Breast epithelium (tissue), 4 donors: ENCODE measurements at regions not wholly inside any gene's neighbourhood (a gene's known extent, or its start where the extent isn't known, plus 50 kb on each side); places are given as distances from the start of the nearest gene placed in this dataset.

Source experiments
- DNase-seq, 2 donors: peaks; one replicate each; pipeline ENCODE4 v3.0.0-alpha.2; 2019; ENCODE audit warnings: low spot score in 2 of 2
- H3K27ac ChIP-seq, 2 donors: fragments of 200-600 bp; sonication (generic) in 1 of 2; one replicate each; pipeline ENCODE4 v1.5.1; 2016 to 2019; ENCODE audit warnings: mild to moderate bottlenecking in 1 of 2
- H3K27me3 ChIP-seq, 2 donors: fragments of 200-600 bp; sonication (generic) in 1 of 2; one replicate each; pipeline versions ENCODE4 v1.5.1 to v1.6.0; 2017 to 2019; ENCODE audit warnings: control low read depth in 1 of 2, mild to moderate bottlenecking in 1 of 2
- H3K36me3 ChIP-seq: fragments of 200-600 bp; one replicate; pipeline ENCODE4 v1.5.1; 2019
- H3K4me1 ChIP-seq, 2 donors: fragments of 200-600 bp; sonication (generic); one replicate each; pipeline ENCODE4 v1.5.1; 2016 to 2019; ENCODE audit warnings: control low read depth in 1 of 2
- H3K4me3 ChIP-seq, 3 donors: fragments of 200-600 bp; sonication (generic); 1 replicate in 2 of 3; 2 replicates in 1 of 3; pipeline ENCODE4 v1.5.1; 2016 to 2019; ENCODE audit warnings: mild to moderate bottlenecking in 3 of 3, moderate library complexity in 2 of 3
- H3K9me3 ChIP-seq, 2 donors: fragments of 200-600 bp; sonication (generic) in 1 of 2; one replicate each; pipeline ENCODE4 v1.5.1; 2016 to 2019; ENCODE audit warnings: control low read depth in 1 of 2
- CTCF ChIP-seq, 3 donors: fragments of 450-650 bp; IDR thresholded peaks; one replicate each; pipeline ENCODE4 v1.5.1; 2016 to 2017; ENCODE audit warnings: antibody characterized with exemption in 3 of 3, mild to moderate bottlenecking in 3 of 3, moderate library complexity in 3 of 3
- POLR2A ChIP-seq: fragments of 450-650 bp; IDR thresholded peaks from one replicate; pipeline ENCODE4 v1.6.1; 2016; ENCODE audit warnings: antibody characterized with exemption, mild to moderate bottlenecking, moderate library complexity
- POLR2AphosphoS5 ChIP-seq, 3 donors: sonication (generic); formaldehyde crosslinking; IDR thresholded peaks; one replicate each; pipeline ENCODE4 v1.6.1; 2017; ENCODE audit warnings: antibody characterized with exemption in 3 of 3
- intact Hi-C: fragments of 100-400 bp; cut with DNase I; formaldehyde crosslinking; loops from one replicate; pipeline ENCODE4 v1.15.1; 2023; ENCODE audit warnings: low total_unique reads

- Histone ChIP-seq H3K27ac (no peak overlapping the region), H3K4me3 (no peak overlapping the region), H3K27me3 (no peaks in the 10 kb centered on the region), H3K36me3 (no peaks in the 10 kb centered on the region), H3K9me3 (no peaks in the 10 kb centered on the region), H3K4me1 (no peaks in the 10 kb centered on the region)
- intact Hi-C loops = no loop called here
- TF ChIP-seq POLR2A = no peak
- no peak for TF ChIP-seq POLR2AphosphoS5 (IDR thresholded peaks at IDR 0.05)
- no peak for TF ChIP-seq CTCF (IDR thresholded peaks at IDR 0.05)
- DNase-seq = no peak
Observed at GRCh38 chr20:55740076-55740475, 265.2 kb downstream of the CBLN4 start.

- Histone ChIP-seq H3K4me1 (no peaks in the 10 kb centered on the region), H3K9me3 (no peaks in the 10 kb centered on the region), H3K36me3 (no peaks in the 10 kb centered on the region), H3K27me3 (no peaks in the 10 kb centered on the region), H3K4me3 (no peak overlapping the region), H3K27ac (no peak overlapping the region)
- DNase-seq = no peak
- intact Hi-C loops = no loop called here
- no peak for TF ChIP-seq POLR2AphosphoS5 (IDR thresholded peaks at IDR 0.05)
- no peak for TF ChIP-seq POLR2A
- no peak for TF ChIP-seq CTCF (IDR thresholded peaks at IDR 0.05)
Observed at GRCh38 chr20:55730321-55730720, 275.0 kb downstream of the CBLN4 start.

- Histone ChIP-seq H3K27ac (no peak overlapping the region), H3K36me3 (no peaks in the 10 kb centered on the region), H3K27me3 (no peaks in the 10 kb centered on the region), H3K9me3 (no peaks in the 10 kb centered on the region), H3K4me3 (no peak overlapping the region), H3K4me1 (no peaks in the 10 kb centered on the region)
- intact Hi-C loops = no loop called here
- no peak for DNase-seq
- TF ChIP-seq POLR2A = no peak
- no peak for TF ChIP-seq CTCF (IDR thresholded peaks at IDR 0.05)
- no peak for TF ChIP-seq POLR2AphosphoS5 (IDR thresholded peaks at IDR 0.05)
Observed at GRCh38 chr20:55714736-55715135, 290.6 kb downstream of the CBLN4 start.

GRCh38 chr20:55714082-55714481 lies 291.2 kb downstream of the CBLN4 start:
- no peak for TF ChIP-seq CTCF (IDR thresholded peaks at IDR 0.05)
- no peak for TF ChIP-seq POLR2A
- TF ChIP-seq POLR2AphosphoS5 (IDR thresholded peaks at IDR 0.05) = no peak
- DNase-seq = no peak
- Histone ChIP-seq H3K36me3 (no peaks in the 10 kb centered on the region), H3K4me1 (no peaks in the 10 kb centered on the region), H3K27ac (no peak overlapping the region), H3K9me3 (no peaks in the 10 kb centered on the region), H3K27me3 (no peaks in the 10 kb centered on the region), H3K4me3 (no peak overlapping the region)
- intact Hi-C loops = no loop called here

- H3K9me3 ChIP-seq = no peaks in the 10 kb centered on the region
- DNase-seq = no peak
- H3K4me1 ChIP-seq = no peaks in the 10 kb centered on the region
- H3K36me3 ChIP-seq = no peaks in the 10 kb centered on the region
- no peak overlapping the region for H3K4me3 ChIP-seq
- no peak overlapping the region for H3K27ac ChIP-seq
- intact Hi-C loops = no loop called here
- H3K27me3 ChIP-seq = no peaks in the 10 kb centered on the region
- TF ChIP-seq POLR2A (no peak), CTCF (IDR thresholded peaks at IDR 0.05) (no peak), POLR2AphosphoS5 (IDR thresholded peaks at IDR 0.05) (no peak)
Observed at GRCh38 chr20:55704458-55704857, 300.9 kb downstream of the CBLN4 start.
